Chondrocyte (in vitro differentiated cells): ENCODE measurements at regions not wholly inside any gene's neighbourhood (a gene's known extent, or its start where the extent isn't known, plus 50 kb on each side); places are given as distances from the start of the nearest gene placed in this dataset.
A peak's percentile ranks its signal among the peaks of the same experiment; 100 is the strongest.
"Not testable (repeated sequence)": the region's sequence is repeated elsewhere in the genome, so short reads cannot be mapped to it uniquely, and the experiment has no call there.

Experiments
- DNase-seq: peaks from one replicate; pipeline ENCODE4 v3.0.0; 2021; ENCODE audit warnings: mixed read lengths, low spot score
- H3K27ac Mint-ChIP-seq: one replicate; pipeline ENCODE4 v1.8.0; 2021; ENCODE audit warnings: mild to moderate bottlenecking, moderate library complexity, mixed read lengths; ENCODE audit not compliant: unreplicated experiment
- H3K27me3 Mint-ChIP-seq: 2 replicates; pipeline ENCODE4 v1.8.0; 2021; ENCODE audit warnings: low read depth, mixed read lengths
- H3K36me3 Mint-ChIP-seq: 2 replicates; pipeline ENCODE4 v1.8.0; 2021; ENCODE audit warnings: low read depth, mixed read lengths
- H3K4me1 Mint-ChIP-seq: 2 replicates; pipeline ENCODE4 v1.8.0; 2021; ENCODE audit warnings: low read depth, mild to moderate bottlenecking, mixed read lengths
- H3K4me3 Mint-ChIP-seq: one replicate; pipeline ENCODE4 v1.8.0; 2021; ENCODE audit warnings: mild to moderate bottlenecking, moderate library complexity, mixed read lengths; ENCODE audit not compliant: unreplicated experiment
- H3K9me3 Mint-ChIP-seq: 2 replicates; pipeline ENCODE4 v1.8.0; 2021; ENCODE audit warnings: low read depth, mixed read lengths
- TF ChIP-seq, protein P1 (sequence below): fragments of 200-600 bp; sonication (generic); IDR thresholded peaks from 2 replicates; pipeline ENCODE4 v1.5.0; 2021; ENCODE audit warnings: antibody characterized with exemption, mild to moderate bottlenecking, moderate library complexity

DNA sequence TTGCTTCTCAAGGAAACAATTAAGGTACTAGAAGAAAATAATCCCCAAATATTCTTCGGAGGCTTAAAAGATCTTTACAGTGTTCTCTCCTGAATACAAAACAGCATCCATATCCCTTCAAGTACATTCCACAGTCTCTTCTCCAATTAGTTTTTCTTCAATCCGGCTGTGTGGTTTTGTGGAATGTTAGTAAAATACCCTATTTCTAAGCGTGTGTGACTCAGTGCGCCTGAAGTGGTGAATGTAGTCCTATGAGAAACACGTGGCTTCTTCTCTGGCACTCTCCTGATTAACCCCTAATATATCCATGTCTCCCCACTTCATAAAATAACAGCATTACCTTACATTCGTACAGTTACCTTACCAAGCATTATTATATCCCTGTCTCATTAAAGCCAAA is 570.2 kb downstream of the ARL4A start:
- DNase-seq, result no peak
- Mint-ChIP-seq H3K27ac (no peak overlapping the region), H3K36me3 (no peaks in the 10 kb centered on the region), H3K27me3 (no peaks in the 10 kb centered on the region), H3K4me3 (no peak overlapping the region), H3K4me1 (peaks cover 2% of the 10 kb centered on the region), H3K9me3 (no peaks in the 10 kb centered on the region)
- TF ChIP-seq, protein P1, sequence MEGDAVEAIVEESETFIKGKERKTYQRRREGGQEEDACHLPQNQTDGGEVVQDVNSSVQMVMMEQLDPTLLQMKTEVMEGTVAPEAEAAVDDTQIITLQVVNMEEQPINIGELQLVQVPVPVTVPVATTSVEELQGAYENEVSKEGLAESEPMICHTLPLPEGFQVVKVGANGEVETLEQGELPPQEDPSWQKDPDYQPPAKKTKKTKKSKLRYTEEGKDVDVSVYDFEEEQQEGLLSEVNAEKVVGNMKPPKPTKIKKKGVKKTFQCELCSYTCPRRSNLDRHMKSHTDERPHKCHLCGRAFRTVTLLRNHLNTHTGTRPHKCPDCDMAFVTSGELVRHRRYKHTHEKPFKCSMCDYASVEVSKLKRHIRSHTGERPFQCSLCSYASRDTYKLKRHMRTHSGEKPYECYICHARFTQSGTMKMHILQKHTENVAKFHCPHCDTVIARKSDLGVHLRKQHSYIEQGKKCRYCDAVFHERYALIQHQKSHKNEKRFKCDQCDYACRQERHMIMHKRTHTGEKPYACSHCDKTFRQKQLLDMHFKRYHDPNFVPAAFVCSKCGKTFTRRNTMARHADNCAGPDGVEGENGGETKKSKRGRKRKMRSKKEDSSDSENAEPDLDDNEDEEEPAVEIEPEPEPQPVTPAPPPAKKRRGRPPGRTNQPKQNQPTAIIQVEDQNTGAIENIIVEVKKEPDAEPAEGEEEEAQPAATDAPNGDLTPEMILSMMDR, result no peak

DNA sequence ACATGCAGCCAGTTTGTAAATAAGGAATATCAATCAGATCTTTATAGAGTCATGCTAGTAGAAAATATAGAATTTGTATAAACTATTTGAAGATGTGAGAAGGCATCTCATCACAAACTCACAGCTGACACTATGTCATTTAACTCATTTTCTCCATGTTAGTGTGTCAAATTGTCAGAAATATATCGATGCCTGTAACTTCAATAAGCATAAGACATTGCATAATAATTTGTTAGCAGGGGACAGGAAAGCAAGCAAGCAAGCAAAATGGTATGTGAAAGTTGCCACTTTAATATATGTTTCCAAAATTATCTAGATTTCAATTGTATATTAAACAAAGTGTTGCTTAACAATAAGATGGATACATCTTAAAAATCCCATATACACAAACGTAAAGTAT is 571.0 kb downstream of the ARL4A start:
- Mint-ChIP-seq H3K27ac (no peak overlapping the region), H3K4me3 (no peak overlapping the region), H3K27me3 (no peaks in the 10 kb centered on the region), H3K36me3 (no peaks in the 10 kb centered on the region), H3K9me3 (no peaks in the 10 kb centered on the region), H3K4me1 (peaks cover 2% of the 10 kb centered on the region)
- no peak for DNase-seq
- TF ChIP-seq, protein P1, result no peak

DNA sequence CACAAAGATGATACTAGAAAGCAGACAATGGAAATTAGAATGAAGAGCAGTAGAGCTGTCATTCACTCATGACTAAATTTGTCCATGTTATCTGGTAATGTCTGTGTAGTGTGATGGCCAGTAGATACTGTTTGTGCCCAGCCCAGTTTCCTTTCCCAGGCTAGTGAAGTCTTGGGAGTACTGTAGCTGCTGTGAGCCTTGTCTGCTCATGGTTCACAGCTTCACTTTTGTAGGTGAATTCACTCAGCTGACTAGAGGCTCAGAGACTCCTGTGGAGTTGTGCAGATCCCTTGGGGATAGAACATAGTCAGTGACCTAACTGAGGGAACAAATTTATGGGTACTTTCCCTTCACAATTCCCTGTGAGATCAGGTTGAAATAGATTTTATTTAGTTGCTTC is 572.5 kb downstream of the ARL4A start:
- TF ChIP-seq, protein P1, result no peak
- Mint-ChIP-seq H3K27ac (no peak overlapping the region), H3K9me3 (no peaks in the 10 kb centered on the region), H3K27me3 (peaks cover 3% of the 10 kb centered on the region), H3K4me3 (no peak overlapping the region), H3K36me3 (no peaks in the 10 kb centered on the region), H3K4me1 (peaks cover 2% of the 10 kb centered on the region)
- DNase-seq, result no peak

DNA sequence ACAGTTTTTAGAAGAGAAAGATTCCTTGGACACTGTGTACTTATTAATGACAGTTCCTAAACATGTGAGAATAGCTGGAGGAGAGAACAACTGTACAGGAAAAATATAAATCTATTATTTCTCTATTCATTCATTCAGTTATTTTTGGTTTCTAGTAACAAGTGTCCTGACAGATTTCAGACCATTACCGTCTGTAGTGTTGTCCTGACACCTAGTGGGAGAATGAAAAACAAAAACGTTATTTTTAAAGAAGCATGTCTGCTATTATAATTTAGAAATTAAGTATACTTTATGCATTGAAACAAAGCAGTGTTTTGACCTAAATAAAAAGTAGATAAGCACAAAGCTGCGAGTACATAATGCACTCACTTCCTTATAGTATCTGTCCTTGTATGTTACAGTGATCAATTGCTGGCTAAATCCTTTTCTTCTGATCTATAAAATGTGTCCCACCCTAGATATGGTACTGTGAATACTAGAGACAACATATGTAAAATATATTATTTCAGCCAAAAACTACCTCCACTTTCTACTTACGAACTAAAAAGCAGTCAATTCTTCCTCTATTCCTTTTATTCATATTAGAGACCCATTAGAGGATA is 575.6 kb downstream of the ARL4A start:
- Mint-ChIP-seq H3K9me3 (no peaks in the 10 kb centered on the region), H3K27ac (no peak overlapping the region), H3K36me3 (no peaks in the 10 kb centered on the region), H3K27me3 (peaks cover 3% of the 10 kb centered on the region), H3K4me3 (no peak overlapping the region), H3K4me1 (no peaks in the 10 kb centered on the region)
- TF ChIP-seq, protein P1, result peak; percentile 94
- DNase-seq, result no peak

DNA sequence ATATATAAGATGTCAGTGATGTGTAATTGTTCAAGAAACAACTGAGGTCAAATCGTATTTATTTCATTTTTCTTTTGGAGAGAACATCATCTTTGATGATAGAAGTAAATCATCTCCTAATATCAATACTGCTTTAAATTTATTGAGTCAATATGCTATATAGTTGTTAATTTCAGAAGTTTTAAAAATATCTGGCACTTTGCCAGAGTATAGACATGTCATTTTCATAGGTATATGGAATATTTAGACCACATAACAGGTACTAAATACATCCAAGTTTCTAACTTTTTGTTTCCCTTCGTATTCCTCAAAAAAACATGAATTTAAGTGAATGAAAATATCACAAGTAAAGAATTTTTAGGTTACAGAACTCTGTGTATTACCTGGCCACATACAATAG is 577.8 kb downstream of the ARL4A start:
- no peak for DNase-seq
- no peaks in the 10 kb centered on the region for H3K4me1 Mint-ChIP-seq
- H3K4me3 Mint-ChIP-seq, result no peak overlapping the region
- H3K36me3 Mint-ChIP-seq, result no peaks in the 10 kb centered on the region
- H3K27me3 Mint-ChIP-seq, result peaks cover 3% of the 10 kb centered on the region
- TF ChIP-seq, protein P1, result no peak
- no peak overlapping the region for H3K27ac Mint-ChIP-seq
- H3K9me3 Mint-ChIP-seq, result no peaks in the 10 kb centered on the region

DNA sequence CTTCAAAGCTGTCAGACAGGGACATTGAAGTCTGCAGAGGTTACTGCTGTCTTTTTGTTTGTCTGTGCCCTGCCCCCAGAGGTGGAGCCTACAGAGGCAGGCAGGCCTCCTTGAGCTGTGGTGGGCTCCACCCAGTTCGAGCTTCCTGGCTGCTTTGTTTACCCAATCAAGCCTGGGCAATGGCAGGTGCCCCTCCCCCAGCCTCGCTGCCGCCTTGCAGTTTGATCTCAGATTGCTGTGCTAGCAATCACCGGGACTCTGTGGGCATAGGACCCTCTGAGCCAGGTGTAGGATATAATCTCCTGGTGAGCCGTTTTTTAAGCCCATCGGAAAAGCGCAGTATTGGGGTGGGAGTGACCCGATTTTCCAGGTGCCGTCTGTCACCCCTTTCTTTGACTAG is 586.8 kb downstream of the ARL4A start:
- H3K4me1 Mint-ChIP-seq, DNase-seq, H3K27ac Mint-ChIP-seq, H3K36me3 Mint-ChIP-seq, H3K4me3 Mint-ChIP-seq, H3K27me3 Mint-ChIP-seq: not testable (repeated sequence)
- H3K9me3 Mint-ChIP-seq, result peaks cover 14% of the 10 kb centered on the region
